ENCODE measurements at regions not wholly inside any gene's neighbourhood (a gene's known extent, or its start where the extent isn't known, plus 50 kb on each side); places are given as distances from the start of the nearest gene placed in this dataset.
"Not testable (repeated sequence)": the region's sequence is repeated elsewhere in the genome, so short reads cannot be mapped to it uniquely, and the experiment has no call there.

GRCh38 chr2:16348821-16349515 is 316.7 kb downstream of the CYRIA start:
- no peak overlapping the region for H3K9ac ChIP-seq (ENCODE audit: low read length)
- no peak overlapping the region for H3K4me3 ChIP-seq (ENCODE audit: control extremely low read depth in 1 of 5, extremely low read depth in 1 of 5, insufficient read depth in 1 of 5, low read depth in 2 of 5, low read length in 4 of 5)
- no peaks in the 10 kb centered on the region for H3K27me3 ChIP-seq (replicated peaks in 1 of 4; ENCODE audit: control extremely low read depth in 1 of 4, control insufficient read depth in 3 of 4, insufficient read depth in 4 of 4, low read length in 3 of 4)
- no peak for TF ChIP-seq CTCF (IDR thresholded peaks at IDR 0.05)
- TF ChIP-seq EZH2 (IDR thresholded peaks at IDR 0.05; ENCODE audit: borderline replicate concordance, insufficient read depth, low read depth, low read length, poor library complexity, severe bottlenecking), result no peak
- no peak for DNase-seq
- H3K9me3 Mint-ChIP-seq (ENCODE audit: insufficient read depth), result peaks cover 2% of the 10 kb centered on the region
- no CpG with 5 or more reads among the region's 3 CpGs for WGBS (ENCODE audit: insufficient coverage)
- intact Hi-C loops (cut with micrococcal nuclease), result no loop called here
- ATAC-seq (ENCODE audit: low read depth), result no peak
- no peaks in the 10 kb centered on the region for H4K20me1 ChIP-seq (ENCODE audit: control insufficient read depth, insufficient read depth, low read length, poor library complexity, severe bottlenecking)
- H3K27ac Mint-ChIP-seq, result no peak overlapping the region
- no peaks in the 10 kb centered on the region for H3K27me3 Mint-ChIP-seq
- ChIA-PET POLR2A (no interaction called here), CTCF (no interaction called here)
- no peaks in the 10 kb centered on the region for H3K79me2 ChIP-seq (ENCODE audit: control insufficient read depth, insufficient read depth, low read length)
- no peak overlapping the region for H3K27ac ChIP-seq (ENCODE audit: low read length in 2 of 2)
- no peaks in the 10 kb centered on the region for H3K36me3 ChIP-seq (replicated peaks in 1 of 2; ENCODE audit: control extremely low read depth in 1 of 2, control insufficient read depth in 1 of 2, extremely low read depth in 1 of 2, insufficient read depth in 2 of 2, low read length in 1 of 2)
- H3K9me3 ChIP-seq (ENCODE audit: control extremely low read depth in 1 of 3, control insufficient read depth in 2 of 3, insufficient read depth in 1 of 3, low read length in 2 of 3), result peaks cover 1 to 9% (median 5%) of the 10 kb centered on the region in 3 donors
- no peak overlapping the region for H2AFZ ChIP-seq (ENCODE audit: insufficient read depth, low read depth, low read length, poor library complexity, severe bottlenecking)
- no peaks in the 10 kb centered on the region for H3K4me1 Mint-ChIP-seq
- H3K4me1 ChIP-seq (ENCODE audit: control insufficient read depth in 2 of 2, insufficient read depth in 2 of 2, low read length in 2 of 2), result no peaks in the 10 kb centered on the region
- H3K4me2 ChIP-seq (replicated peaks; ENCODE audit: low read depth, low read length, poor library complexity, severe bottlenecking), result no peak overlapping the region
- no peak overlapping the region for H3K4me3 Mint-ChIP-seq

- TF ChIP-seq EZH2 (IDR thresholded peaks at IDR 0.05; ENCODE audit: borderline replicate concordance, insufficient read depth, low read depth, low read length, poor library complexity, severe bottlenecking) (no peak), CTCF (IDR thresholded peaks at IDR 0.05) (no peak)
Observed at GRCh38 chr2:16346671-16347070, 319.0 kb downstream of the CYRIA start.

GRCh38 chr2:16345231-16345630 is 320.4 kb downstream of the CYRIA start:
- H3K4me3 ChIP-seq (ENCODE audit: control extremely low read depth in 1 of 5, extremely low read depth in 1 of 5, insufficient read depth in 1 of 5, low read depth in 2 of 5, low read length in 4 of 5); H3K27ac Mint-ChIP-seq; intact Hi-C loops (cut with micrococcal nuclease); H3K4me1 Mint-ChIP-seq; H3K27ac ChIP-seq (ENCODE audit: low read length in 2 of 2); H3K9ac ChIP-seq (ENCODE audit: low read length); CTCF ChIA-PET; H3K9me3 Mint-ChIP-seq (ENCODE audit: insufficient read depth); H3K27me3 ChIP-seq (replicated peaks in 1 of 4; ENCODE audit: control extremely low read depth in 1 of 4, control insufficient read depth in 3 of 4, insufficient read depth in 4 of 4, low read length in 3 of 4); H3K27me3 Mint-ChIP-seq; POLR2A ChIA-PET; H3K4me2 ChIP-seq (replicated peaks; ENCODE audit: low read depth, low read length, poor library complexity, severe bottlenecking); ATAC-seq (ENCODE audit: low read depth); H3K9me3 ChIP-seq (ENCODE audit: control extremely low read depth in 1 of 3, control insufficient read depth in 2 of 3, insufficient read depth in 1 of 3, low read length in 2 of 3); H3K4me3 Mint-ChIP-seq; H4K20me1 ChIP-seq (ENCODE audit: control insufficient read depth, insufficient read depth, low read length, poor library complexity, severe bottlenecking); DNase-seq; H2AFZ ChIP-seq (ENCODE audit: insufficient read depth, low read depth, low read length, poor library complexity, severe bottlenecking); H3K36me3 ChIP-seq (replicated peaks in 1 of 2; ENCODE audit: control extremely low read depth in 1 of 2, control insufficient read depth in 1 of 2, extremely low read depth in 1 of 2, insufficient read depth in 2 of 2, low read length in 1 of 2); H3K4me1 ChIP-seq (ENCODE audit: control insufficient read depth in 2 of 2, insufficient read depth in 2 of 2, low read length in 2 of 2); H3K79me2 ChIP-seq (ENCODE audit: control insufficient read depth, insufficient read depth, low read length): not testable (repeated sequence)
- 94% methylated on average over 4 of the region's 9 CpGs for WGBS (ENCODE audit: insufficient coverage)

More at GRCh38 chr2:16346671-16347070, 319.0 kb downstream of the CYRIA start:
- Mint-ChIP-seq H3K27ac (no peak overlapping the region), H3K9me3 (ENCODE audit: insufficient read depth) (peaks cover 2% of the 10 kb centered on the region), H3K4me3 (no peak overlapping the region), H3K27me3 (no peaks in the 10 kb centered on the region), H3K4me1 (no peaks in the 10 kb centered on the region)
- WGBS (ENCODE audit: insufficient coverage), result no CpG with 5 or more reads among the region's 3 CpGs
- ChIA-PET POLR2A (no interaction called here), CTCF (no interaction called here)
- DNase-seq, result no peak
- Histone ChIP-seq H3K9ac (ENCODE audit: low read length) (no peak overlapping the region), H3K27me3 (replicated peaks in 1 of 4; ENCODE audit: control extremely low read depth in 1 of 4, control insufficient read depth in 3 of 4, insufficient read depth in 4 of 4, low read length in 3 of 4) (no peaks in the 10 kb centered on the region), H3K4me3 (ENCODE audit: control extremely low read depth in 1 of 5, extremely low read depth in 1 of 5, insufficient read depth in 1 of 5, low read depth in 2 of 5, low read length in 4 of 5) (no peak overlapping the region), H3K36me3 (replicated peaks in 1 of 2; ENCODE audit: control extremely low read depth in 1 of 2, control insufficient read depth in 1 of 2, extremely low read depth in 1 of 2, insufficient read depth in 2 of 2, low read length in 1 of 2) (no peaks in the 10 kb centered on the region), H3K9me3 (ENCODE audit: control extremely low read depth in 1 of 3, control insufficient read depth in 2 of 3, insufficient read depth in 1 of 3, low read length in 2 of 3) (peaks cover 0 to 7% (median 3%) of the 10 kb centered on the region in 3 donors), H3K4me2 (replicated peaks; ENCODE audit: low read depth, low read length, poor library complexity, severe bottlenecking) (no peak overlapping the region), H2AFZ (ENCODE audit: insufficient read depth, low read depth, low read length, poor library complexity, severe bottlenecking) (no peak overlapping the region), H3K27ac (ENCODE audit: low read length in 2 of 2) (no peak overlapping the region), H3K4me1 (ENCODE audit: control insufficient read depth in 2 of 2, insufficient read depth in 2 of 2, low read length in 2 of 2) (no peaks in the 10 kb centered on the region), H4K20me1 (ENCODE audit: control insufficient read depth, insufficient read depth, low read length, poor library complexity, severe bottlenecking) (no peaks in the 10 kb centered on the region), H3K79me2 (ENCODE audit: control insufficient read depth, insufficient read depth, low read length) (no peaks in the 10 kb centered on the region)
- no peak for ATAC-seq (ENCODE audit: low read depth)
- intact Hi-C loops (cut with micrococcal nuclease), result no loop called here

All from B cell (primary cell).